Thoracic aorta (tissue), 2 donors: ENCODE measurements at regions not wholly inside any gene's neighbourhood (a gene's known extent, or its start where the extent isn't known, plus 50 kb on each side); places are given as distances from the start of the nearest gene placed in this dataset.

Experiments
- ATAC-seq: fragments of 150-250 bp; one replicate; pipeline ENCODE4 v1.8.0; 2017; ENCODE audit warnings: low read depth; ENCODE audit not compliant: insufficient number of reproducible peaks, low FRiP score
- DNase-seq: peaks from one replicate; pipeline ENCODE4 v3.0.0-alpha.2; 2020; ENCODE audit warnings: low spot score
- H3K27ac ChIP-seq, 2 donors: fragments of 200-600 bp; sonication (generic); 1 replicate in 1 of 2; 2 replicates in 1 of 2; pipeline ENCODE4 v1.5.1; 2016; ENCODE audit warnings: mild to moderate bottlenecking in 2 of 2, moderate library complexity in 2 of 2
- H3K27me3 ChIP-seq: fragments of 200-600 bp; sonication (generic); replicated peaks from 2 replicates; pipeline ENCODE4 v1.6.0; 2016; ENCODE audit warnings: mild to moderate bottlenecking; ENCODE audit not compliant: insufficient read depth
- H3K36me3 ChIP-seq: fragments of 200-600 bp; sonication (generic); one replicate; pipeline ENCODE4 v1.5.1; 2016
- H3K4me1 ChIP-seq, 2 donors: fragments of 200-600 bp; sonication (generic); 1 replicate in 1 of 2; 2 replicates in 1 of 2; pipeline versions ENCODE4 v1.5.1 to v1.6.0; 2016; ENCODE audit warnings: low read depth in 2 of 2, mild to moderate bottlenecking in 1 of 2; ENCODE audit not compliant: control insufficient read depth in 1 of 2
- H3K4me3 ChIP-seq: fragments of 200-600 bp; sonication (generic); 2 replicates; pipeline ENCODE4 v1.5.1; 2016; ENCODE audit warnings: mild to moderate bottlenecking
- H3K9me3 ChIP-seq: fragments of 200-600 bp; sonication (generic); 2 replicates; pipeline ENCODE4 v1.5.1; 2016
- CTCF ChIP-seq: fragments of 200-600 bp; sonication (generic); IDR thresholded peaks from one replicate; pipeline ENCODE4 v1.5.1; 2019; ENCODE audit warnings: antibody characterized with exemption

GRCh38 chr18:30113454-30113853 lies 929.1 kb downstream of the DSC3 start:
- Histone ChIP-seq H3K36me3 (no peaks in the 10 kb centered on the region), H3K27ac (no peak overlapping the region), H3K4me1 (no peaks in the 10 kb centered on the region), H3K4me3 (no peak overlapping the region), H3K27me3 (no peaks in the 10 kb centered on the region), H3K9me3 (no peaks in the 10 kb centered on the region)
- no peak for DNase-seq
- TF ChIP-seq CTCF = no peak
- no peak for ATAC-seq

- no peaks in the 10 kb centered on the region for H3K27me3 ChIP-seq
- H3K36me3 ChIP-seq = no peaks in the 10 kb centered on the region
- H3K27ac ChIP-seq = no peak overlapping the region
- ATAC-seq = no peak
- H3K9me3 ChIP-seq = no peaks in the 10 kb centered on the region
- no peak for DNase-seq
- H3K4me3 ChIP-seq = no peak overlapping the region
- TF ChIP-seq CTCF = no peak
- H3K4me1 ChIP-seq = no peaks in the 10 kb centered on the region
Measured at GRCh38 chr18:30106356-30106755, 936.2 kb downstream of the DSC3 start.

- no peak overlapping the region for H3K4me3 ChIP-seq
- no peak overlapping the region for H3K27ac ChIP-seq
- ATAC-seq (no peak), DNase-seq (no peak)
- H3K27me3 ChIP-seq = no peaks in the 10 kb centered on the region
- TF ChIP-seq CTCF = no peak
- H3K9me3 ChIP-seq = no peaks in the 10 kb centered on the region
- no peaks in the 10 kb centered on the region for H3K36me3 ChIP-seq
- no peaks in the 10 kb centered on the region for H3K4me1 ChIP-seq
Measured at GRCh38 chr18:30103881-30104280, 938.7 kb downstream of the DSC3 start.

GRCh38 chr18:30096796-30097195 lies 945.7 kb downstream of the DSC3 start:
- Histone ChIP-seq H3K4me3 (no peak overlapping the region), H3K4me1 (no peaks in the 10 kb centered on the region), H3K9me3 (no peaks in the 10 kb centered on the region), H3K27ac (no peak overlapping the region), H3K36me3 (no peaks in the 10 kb centered on the region), H3K27me3 (no peaks in the 10 kb centered on the region)
- DNase-seq (no peak), ATAC-seq (no peak)
- no peak for TF ChIP-seq CTCF

GRCh38 chr18:30094556-30094955 lies 948.0 kb downstream of the DSC3 start:
- H3K36me3 ChIP-seq = no peaks in the 10 kb centered on the region
- no peak for ATAC-seq
- no peaks in the 10 kb centered on the region for H3K4me1 ChIP-seq

More at GRCh38 chr18:30094556-30094955, 948.0 kb downstream of the DSC3 start:
- Histone ChIP-seq H3K4me3 (no peak overlapping the region), H3K27ac (no peak overlapping the region), H3K9me3 (no peaks in the 10 kb centered on the region), H3K27me3 (no peaks in the 10 kb centered on the region)
- DNase-seq = no peak
- TF ChIP-seq CTCF = no peak
